Left colon (tissue), 2 donors: ENCODE measurements at regions not wholly inside any gene's neighbourhood (a gene's known extent, or its start where the extent isn't known, plus 50 kb on each side); places are given as distances from the start of the nearest gene placed in this dataset.
"Not testable (repeated sequence)": the region's sequence is repeated elsewhere in the genome, so short reads cannot be mapped to it uniquely, and the experiment has no call there.

ENCODE experiments used
- ATAC-seq: fragments of 200-7000 bp; cut with Tn5 transposase; one replicate; pipeline ENCODE4 v1.9.1; 2020; ENCODE audit warnings: mild to moderate bottlenecking, moderate library complexity
- DNase-seq, 2 donors: peaks; one replicate each; pipeline ENCODE4 v3.0.0-alpha.2; 2020
- intact Hi-C, 2 donors: fragments of 100-400 bp; cut with DNase I in 1 of 2; cut with micrococcal nuclease in 1 of 2; formaldehyde crosslinking; loops; one replicate each; pipeline versions ENCODE4 v1.11.2 to v1.14.0; 2022; cut with DNase I, micrococcal nuclease
- donor health status: DM: no; HTN: no; CAD: no.
- donor health status: DM: yes; HTN: yes; CAD: no.

DNA sequence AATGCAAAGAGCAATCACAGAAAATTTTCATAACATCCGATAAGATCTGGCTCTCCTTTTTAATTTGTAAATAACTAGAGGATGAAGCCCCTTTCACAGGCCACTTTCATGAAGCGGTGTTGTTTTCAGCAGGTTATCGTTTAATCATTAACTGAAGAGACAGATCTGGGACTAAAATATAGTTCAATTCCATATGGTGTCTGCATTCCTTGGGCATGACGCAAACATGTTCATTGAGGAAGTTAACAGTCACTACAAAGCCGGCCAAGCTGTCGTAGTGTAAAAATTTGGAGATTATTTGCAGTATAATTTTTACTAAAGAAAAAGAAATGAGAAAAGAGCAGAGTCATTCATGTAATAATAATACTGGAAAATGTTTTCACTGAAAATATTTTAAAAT is 565.2 kb upstream of the ADAMTS5 start:
- ATAC-seq: peak; percentile 93
- intact Hi-C loops: no loop called here
- peak; percentile 24 to 33 for DNase-seq

DNA sequence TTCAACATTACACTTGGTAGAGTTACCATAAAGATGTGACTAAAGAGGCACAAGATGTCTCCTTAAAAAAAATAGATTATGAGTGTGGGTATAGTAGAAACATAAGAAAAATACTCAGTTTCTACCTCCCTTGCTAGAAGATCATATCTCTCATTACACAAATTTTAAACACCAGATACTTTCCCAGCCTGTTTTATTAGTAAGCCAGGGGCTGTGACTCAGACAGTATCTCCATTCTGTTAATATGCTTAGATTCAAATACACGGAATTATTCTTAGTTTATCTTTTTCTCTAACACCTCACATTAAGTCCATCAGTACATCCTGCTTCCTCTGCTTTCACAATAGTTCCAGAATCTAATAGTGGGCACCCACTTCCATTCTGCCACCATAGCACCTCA is 561.8 kb upstream of the ADAMTS5 start:
- DNase-seq: no peak
- ATAC-seq: no peak
- intact Hi-C loops: no loop called here

DNA sequence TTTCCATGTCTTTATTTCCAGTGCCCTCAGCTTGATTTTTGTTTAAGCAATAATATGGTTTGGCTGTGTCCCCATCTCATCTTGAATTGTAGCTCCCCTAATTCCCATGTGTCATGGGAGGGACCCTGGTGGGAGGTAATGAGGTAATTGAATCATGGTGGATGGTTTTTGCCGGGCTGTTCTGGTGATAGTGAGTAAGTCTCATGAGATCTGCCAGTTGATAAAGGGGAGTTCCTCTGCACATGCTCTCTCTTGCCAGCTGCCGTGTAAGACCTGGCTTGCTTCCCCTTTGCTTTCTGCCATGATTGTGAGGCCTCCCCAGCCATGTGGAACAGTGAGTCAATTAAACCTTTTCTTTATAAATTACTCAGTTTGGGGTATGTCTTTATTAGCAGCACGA is 559.6 kb upstream of the ADAMTS5 start:
- no peak for ATAC-seq
- intact Hi-C loops: no loop called here

GRCh38 chr21:27525780-27526179 is 558.9 kb upstream of the ADAMTS5 start:
- DNase-seq (no peak), ATAC-seq (no peak)
- intact Hi-C loops: no loop called here

More for the DNA sequence above, 559.6 kb upstream of the ADAMTS5 start:
- DNase-seq: no peak

GRCh38 chr21:27519361-27519760 is 552.5 kb upstream of the ADAMTS5 start:
- intact Hi-C loops: no loop called here
- no peak for DNase-seq
- no peak for ATAC-seq

DNA sequence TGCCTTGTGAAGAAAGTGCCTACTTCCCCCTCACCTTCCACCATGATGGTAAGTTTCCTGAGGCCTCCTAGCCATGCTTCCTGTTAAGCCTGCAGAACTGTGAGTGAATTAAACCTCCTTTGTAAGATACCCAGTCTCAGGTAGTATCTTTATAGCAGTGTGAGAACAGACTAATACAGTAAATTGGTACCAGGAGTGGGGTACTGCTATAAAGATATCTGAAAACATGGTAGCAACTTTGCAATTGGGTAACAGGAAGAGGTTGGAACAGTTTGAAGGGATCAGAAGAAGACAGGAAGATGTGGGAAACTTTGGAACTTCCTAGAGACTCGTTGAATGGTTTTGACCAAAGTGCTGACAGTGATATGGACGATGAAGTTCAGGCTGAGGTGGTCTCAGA is 550.3 kb upstream of the ADAMTS5 start:
- ATAC-seq, DNase-seq, intact Hi-C loops: not testable (repeated sequence)

GRCh38 chr21:27515676-27516075 is 548.8 kb upstream of the ADAMTS5 start:
- intact Hi-C loops: no loop called here
- DNase-seq: no peak
- no peak for ATAC-seq

DNA sequence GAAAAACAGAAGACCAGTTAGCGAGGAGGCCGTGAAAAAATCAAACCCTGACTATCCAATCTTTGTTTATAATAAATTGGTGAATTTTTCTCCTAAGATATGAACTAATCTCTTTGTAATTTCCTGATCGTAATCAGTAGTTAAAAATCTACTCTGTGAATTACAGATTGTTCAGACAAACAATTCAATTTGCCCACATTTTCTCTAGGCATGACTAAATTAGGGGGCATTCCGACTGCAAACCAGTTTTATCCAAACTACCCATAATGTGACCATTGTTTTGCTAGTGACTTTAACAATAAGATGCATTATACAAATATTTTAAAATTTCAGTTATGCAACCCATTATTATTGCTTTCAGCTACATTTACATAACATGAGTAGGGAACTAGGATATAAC is 546.9 kb upstream of the ADAMTS5 start:
- DNase-seq (no peak), ATAC-seq (no peak)
- intact Hi-C loops: no loop called here

DNA sequence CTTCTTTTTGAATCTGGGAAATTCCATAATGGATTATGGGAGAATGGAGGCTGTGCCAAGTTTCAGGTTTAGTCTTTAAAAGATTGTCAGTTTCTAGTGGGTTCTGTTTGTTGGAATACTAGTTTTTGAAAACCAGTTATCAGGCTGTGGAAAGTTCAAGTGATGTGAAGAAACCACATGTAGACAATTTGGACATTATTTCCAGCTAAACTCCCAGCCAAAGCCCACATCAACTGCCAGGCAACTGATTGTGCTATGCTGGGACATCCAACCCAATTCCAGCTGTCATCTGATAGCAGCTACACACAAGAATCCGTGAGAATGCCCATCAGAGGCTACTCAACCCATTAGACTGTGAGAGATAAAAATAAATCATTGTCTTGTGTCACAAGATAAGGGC is 546.1 kb upstream of the ADAMTS5 start:
- intact Hi-C loops: no loop called here
- DNase-seq: no peak
- no peak for ATAC-seq

DNA sequence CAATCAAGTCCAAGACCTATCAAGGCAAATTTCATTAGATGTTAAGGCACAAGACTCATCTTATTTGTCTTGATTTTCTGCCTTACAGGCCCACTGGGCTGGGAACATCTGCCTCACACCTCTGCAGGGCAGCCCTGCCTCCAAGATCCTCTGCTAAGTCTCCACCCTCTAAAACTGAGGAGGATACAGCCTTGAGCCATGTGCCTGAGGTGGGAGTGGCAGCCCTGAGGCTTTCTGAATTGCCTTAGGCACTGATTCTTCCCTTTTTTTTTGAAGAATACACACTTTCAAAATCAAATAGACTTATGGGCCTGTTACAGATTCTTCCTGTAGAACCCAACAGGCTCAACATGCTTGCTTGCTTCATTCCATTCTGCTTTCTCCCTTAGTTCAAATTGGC is 544.3 kb upstream of the ADAMTS5 start:
- DNase-seq (no peak), ATAC-seq (no peak)
- intact Hi-C loops: no loop called here

- intact Hi-C loops: no loop called here
- DNase-seq (no peak), ATAC-seq (no peak)
Observed at GRCh38 chr21:27507695-27508094, 540.8 kb upstream of the ADAMTS5 start.

GRCh38 chr21:27505516-27505915 is 538.6 kb upstream of the ADAMTS5 start:
- DNase-seq: no peak
- no peak for ATAC-seq
- intact Hi-C loops: no loop called here

DNA sequence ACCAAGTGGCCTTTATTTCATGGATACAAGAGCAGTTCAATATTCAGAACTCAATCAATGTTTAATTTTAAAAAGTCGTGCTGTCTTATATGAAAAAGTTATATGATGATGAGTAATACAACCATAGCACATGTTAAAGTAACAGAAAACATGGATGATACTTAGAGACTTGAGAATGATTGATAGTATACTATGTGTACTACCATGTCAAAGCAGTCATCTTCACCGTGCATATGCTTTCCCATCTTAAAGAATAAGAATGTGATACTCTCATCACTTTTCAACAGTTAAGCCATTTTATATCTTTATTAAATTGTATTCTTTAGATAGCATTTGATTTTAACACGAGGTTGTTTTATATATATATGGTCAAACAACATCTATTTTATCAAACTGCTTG is 535.9 kb upstream of the ADAMTS5 start:
- ATAC-seq (no peak), DNase-seq (no peak)
- intact Hi-C loops: no loop called here

- DNase-seq: no peak
- intact Hi-C loops: no loop called here
- no peak for ATAC-seq
Observed at GRCh38 chr21:27498025-27498424, 531.1 kb upstream of the ADAMTS5 start.

GRCh38 chr21:27495836-27496235 is 528.9 kb upstream of the ADAMTS5 start:
- intact Hi-C loops: no loop called here
- DNase-seq (no peak), ATAC-seq (no peak)

GRCh38 chr21:27493542-27493941 is 526.7 kb upstream of the ADAMTS5 start:
- intact Hi-C loops: no loop called here
- DNase-seq: no peak
- ATAC-seq: no peak

- DNase-seq (no peak), ATAC-seq (no peak)
- intact Hi-C loops: no loop called here
Observed at GRCh38 chr21:27487676-27488075, 520.8 kb upstream of the ADAMTS5 start.

DNA sequence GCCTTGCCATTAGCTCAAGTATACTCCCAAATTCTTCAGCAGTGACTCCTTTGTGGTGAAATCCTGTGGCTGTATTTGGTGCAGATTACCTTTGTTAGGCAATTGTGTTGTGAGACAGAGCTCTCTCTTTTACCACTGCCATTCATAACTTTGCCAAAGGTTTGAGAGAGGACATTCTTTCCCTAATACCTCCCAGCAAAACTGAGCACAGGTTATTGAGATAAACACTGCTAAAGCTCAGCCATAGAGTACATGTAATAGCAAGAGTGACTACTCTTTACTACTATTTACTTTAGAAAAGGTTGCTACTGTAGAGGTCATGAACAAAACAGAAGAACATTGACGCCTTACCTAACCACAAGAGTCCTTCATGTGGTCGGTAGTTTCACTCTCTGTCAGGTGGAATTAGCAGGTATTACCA is 514.0 kb upstream of the ADAMTS5 start:
- intact Hi-C loops: no loop called here
- peak; percentile 46 for ATAC-seq
- no peak for DNase-seq

- intact Hi-C loops: no loop called here
- DNase-seq (no peak), ATAC-seq (no peak)
Observed at GRCh38 chr21:27477296-27477695, 510.4 kb upstream of the ADAMTS5 start.

GRCh38 chr21:27476696-27477095 is 509.8 kb upstream of the ADAMTS5 start:
- ATAC-seq (no peak), DNase-seq (no peak)
- intact Hi-C loops: no loop called here

DNA sequence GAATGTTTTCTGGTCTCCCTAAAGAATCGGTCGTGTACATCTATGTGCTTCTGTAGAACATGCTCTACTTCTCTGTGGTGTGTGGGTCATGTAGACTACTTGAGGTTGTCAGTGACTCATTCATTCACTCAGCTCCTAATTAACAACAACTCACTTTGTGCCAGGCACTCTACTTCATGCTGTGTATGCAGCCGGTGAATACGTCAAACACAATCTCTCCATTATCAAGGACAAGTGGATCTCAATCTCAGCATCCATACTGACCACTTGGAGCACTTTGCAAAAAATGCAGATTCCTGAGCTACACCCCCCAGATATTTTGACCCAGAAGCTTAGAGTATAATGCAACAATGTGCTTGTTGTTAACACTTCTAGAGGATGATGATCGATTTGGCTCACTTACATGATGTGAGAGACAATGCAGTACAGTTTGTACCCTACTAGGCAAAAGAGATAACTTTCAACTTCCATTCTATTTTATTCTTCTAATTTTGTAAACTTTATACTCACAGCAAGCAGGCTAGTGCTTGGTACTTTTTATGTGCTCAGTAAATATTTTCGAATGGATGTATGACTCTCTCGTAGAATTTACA is 508.6 kb upstream of the ADAMTS5 start:
- ATAC-seq (no peak), DNase-seq (no peak)
- intact Hi-C loops: no loop called here

DNA sequence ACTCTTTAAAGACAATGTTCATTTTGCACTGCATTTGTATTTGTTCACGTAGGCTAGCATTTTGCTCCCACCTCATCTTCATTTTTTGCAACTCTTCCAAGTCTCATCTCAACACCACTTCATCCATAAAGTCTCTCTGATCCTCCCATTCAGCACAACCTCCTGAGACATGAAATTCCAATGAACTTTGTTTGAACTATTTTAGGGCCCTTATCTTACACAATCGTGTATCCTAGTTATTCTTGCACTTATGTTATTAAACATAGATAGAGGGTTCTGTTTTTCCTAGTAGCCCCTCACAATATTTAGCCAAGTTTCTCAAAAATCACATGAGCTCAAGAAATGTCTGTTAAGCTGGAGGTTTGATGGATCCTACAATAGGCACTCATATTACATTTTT is 500.5 kb upstream of the ADAMTS5 start:
- ATAC-seq: no peak
- no peak for DNase-seq
- intact Hi-C loops: no loop called here
